ENCODE measurements at regions not wholly inside any gene's neighbourhood (a gene's known extent, or its start where the extent isn't known, plus 50 kb on each side); places are given as distances from the start of the nearest gene placed in this dataset.

DNA sequence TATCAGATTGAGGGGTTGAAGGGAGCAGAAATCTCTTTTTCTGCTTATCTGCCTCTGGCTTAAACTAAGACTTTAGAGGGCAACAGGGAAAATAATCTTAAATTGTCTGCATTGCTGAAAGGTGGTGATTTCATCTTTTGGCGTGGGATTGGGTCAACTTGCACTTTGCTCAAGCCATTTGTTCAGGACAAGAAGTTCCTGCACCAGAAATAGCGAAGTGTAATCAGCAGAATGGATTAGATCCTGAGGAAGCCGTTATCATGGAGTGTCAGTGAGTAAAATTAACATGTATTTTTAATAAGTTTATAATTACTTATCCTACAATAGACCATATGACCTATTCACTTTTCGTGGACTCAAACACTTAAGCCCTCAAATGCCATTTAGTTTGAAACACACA is 249.3 kb downstream of the CD83 start:
- Histone ChIP-seq H3K9me3 (ENCODE audit: low read depth, low read length) (no peaks in the 10 kb centered on the region), H3K27me3 (ENCODE audit: insufficient read depth, low read length) (no peaks in the 10 kb centered on the region), H3K79me2 (ENCODE audit: insufficient read depth, low read length) (no peaks in the 10 kb centered on the region), H3K4me2 (ENCODE audit: insufficient read depth, low read length) (no peak overlapping the region), H2AFZ (ENCODE audit: low read length) (no peak overlapping the region), H3K27ac (ENCODE audit: low read depth, low read length) (no peak overlapping the region), H3K4me3 (ENCODE audit: insufficient read depth, low read length) (no peak overlapping the region), H3K36me3 (ENCODE audit: insufficient read depth, low read length) (no peaks in the 10 kb centered on the region), H4K20me1 (ENCODE audit: insufficient read depth, low read length) (no peaks in the 10 kb centered on the region), H3K4me1 (ENCODE audit: insufficient read depth, low read length) (peaks cover 4% of the 10 kb centered on the region)
- DNase-seq (ENCODE audit: insufficient read length, low spot score, missing footprints): no peak
- no peak for TF ChIP-seq CTCF (IDR thresholded peaks at IDR 0.05; ENCODE audit: extremely low read depth, low read depth, low read length)

DNA sequence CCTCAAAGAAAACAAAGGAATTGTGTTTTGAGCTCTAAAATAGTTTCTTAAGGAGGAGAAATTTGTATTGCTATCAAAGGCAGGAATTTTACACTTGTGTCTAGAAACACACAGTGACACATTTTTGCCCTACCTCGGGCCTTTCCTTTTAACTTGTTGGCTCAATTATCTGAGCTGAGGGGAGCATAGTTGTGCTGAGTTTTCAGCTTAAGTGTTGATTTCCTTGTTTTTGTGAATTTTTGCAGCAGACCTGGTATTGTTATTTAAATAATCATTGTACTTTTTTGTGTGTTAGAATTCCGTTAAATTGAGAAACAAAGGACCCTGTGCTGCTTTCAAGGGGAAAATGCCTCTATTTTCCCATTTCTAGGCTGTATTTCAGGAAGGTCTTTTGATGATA is 249.7 kb downstream of the CD83 start:
- H3K36me3 ChIP-seq (ENCODE audit: insufficient read depth, low read length): no peaks in the 10 kb centered on the region
- TF ChIP-seq CTCF (IDR thresholded peaks at IDR 0.05; ENCODE audit: extremely low read depth, low read depth, low read length): no peak
- H4K20me1 ChIP-seq (ENCODE audit: insufficient read depth, low read length): no peaks in the 10 kb centered on the region
- H3K27ac ChIP-seq (ENCODE audit: low read depth, low read length): no peak overlapping the region
- H3K79me2 ChIP-seq (ENCODE audit: insufficient read depth, low read length): no peaks in the 10 kb centered on the region
- no peak overlapping the region for H2AFZ ChIP-seq (ENCODE audit: low read length)
- H3K9me3 ChIP-seq (ENCODE audit: low read depth, low read length): no peaks in the 10 kb centered on the region
- no peak for DNase-seq (ENCODE audit: insufficient read length, low spot score, missing footprints)
- H3K4me2 ChIP-seq (ENCODE audit: insufficient read depth, low read length): no peak overlapping the region
- no peak overlapping the region for H3K4me3 ChIP-seq (ENCODE audit: insufficient read depth, low read length)
- peaks cover 4% of the 10 kb centered on the region for H3K4me1 ChIP-seq (ENCODE audit: insufficient read depth, low read length)
- H3K27me3 ChIP-seq (ENCODE audit: insufficient read depth, low read length): no peaks in the 10 kb centered on the region

- Histone ChIP-seq H4K20me1 (ENCODE audit: insufficient read depth, low read length) (no peaks in the 10 kb centered on the region), H3K79me2 (ENCODE audit: insufficient read depth, low read length) (no peaks in the 10 kb centered on the region), H3K9me3 (ENCODE audit: low read depth, low read length) (no peaks in the 10 kb centered on the region), H3K4me3 (ENCODE audit: insufficient read depth, low read length) (no peak overlapping the region), H2AFZ (ENCODE audit: low read length) (no peak overlapping the region), H3K4me1 (ENCODE audit: insufficient read depth, low read length) (peaks cover 4% of the 10 kb centered on the region), H3K36me3 (ENCODE audit: insufficient read depth, low read length) (no peaks in the 10 kb centered on the region), H3K27me3 (ENCODE audit: insufficient read depth, low read length) (peaks cover 2% of the 10 kb centered on the region), H3K27ac (ENCODE audit: low read depth, low read length) (no peak overlapping the region), H3K4me2 (ENCODE audit: insufficient read depth, low read length) (no peak overlapping the region)
- TF ChIP-seq CTCF (IDR thresholded peaks at IDR 0.05; ENCODE audit: extremely low read depth, low read depth, low read length): no peak
- DNase-seq (ENCODE audit: insufficient read length, low spot score, missing footprints): no peak
Measured at GRCh38 chr6:14369717-14370116, 252.1 kb downstream of the CD83 start.

- Histone ChIP-seq H3K4me2 (ENCODE audit: insufficient read depth, low read length) (no peak overlapping the region), H3K9me3 (ENCODE audit: low read depth, low read length) (no peaks in the 10 kb centered on the region), H3K79me2 (ENCODE audit: insufficient read depth, low read length) (no peaks in the 10 kb centered on the region), H3K27me3 (ENCODE audit: insufficient read depth, low read length) (peaks cover 3% of the 10 kb centered on the region), H4K20me1 (ENCODE audit: insufficient read depth, low read length) (no peaks in the 10 kb centered on the region), H3K36me3 (ENCODE audit: insufficient read depth, low read length) (no peaks in the 10 kb centered on the region), H2AFZ (ENCODE audit: low read length) (no peak overlapping the region), H3K4me1 (ENCODE audit: insufficient read depth, low read length) (no peaks in the 10 kb centered on the region), H3K27ac (ENCODE audit: low read depth, low read length) (no peak overlapping the region), H3K4me3 (ENCODE audit: insufficient read depth, low read length) (no peak overlapping the region)
- DNase-seq (ENCODE audit: insufficient read length, low spot score, missing footprints): no peak
- no peak for TF ChIP-seq CTCF (IDR thresholded peaks at IDR 0.05; ENCODE audit: extremely low read depth, low read depth, low read length)
Measured at GRCh38 chr6:14371530-14371929, 254.0 kb downstream of the CD83 start.
